ENCODE measurements at regions not wholly inside any gene's neighbourhood (a gene's known extent, or its start where the extent isn't known, plus 50 kb on each side); places are given as distances from the start of the nearest gene placed in this dataset.

- DNase-seq (ENCODE audit: extremely low read depth, low read depth): no peak
- TF ChIP-seq, protein P1, sequence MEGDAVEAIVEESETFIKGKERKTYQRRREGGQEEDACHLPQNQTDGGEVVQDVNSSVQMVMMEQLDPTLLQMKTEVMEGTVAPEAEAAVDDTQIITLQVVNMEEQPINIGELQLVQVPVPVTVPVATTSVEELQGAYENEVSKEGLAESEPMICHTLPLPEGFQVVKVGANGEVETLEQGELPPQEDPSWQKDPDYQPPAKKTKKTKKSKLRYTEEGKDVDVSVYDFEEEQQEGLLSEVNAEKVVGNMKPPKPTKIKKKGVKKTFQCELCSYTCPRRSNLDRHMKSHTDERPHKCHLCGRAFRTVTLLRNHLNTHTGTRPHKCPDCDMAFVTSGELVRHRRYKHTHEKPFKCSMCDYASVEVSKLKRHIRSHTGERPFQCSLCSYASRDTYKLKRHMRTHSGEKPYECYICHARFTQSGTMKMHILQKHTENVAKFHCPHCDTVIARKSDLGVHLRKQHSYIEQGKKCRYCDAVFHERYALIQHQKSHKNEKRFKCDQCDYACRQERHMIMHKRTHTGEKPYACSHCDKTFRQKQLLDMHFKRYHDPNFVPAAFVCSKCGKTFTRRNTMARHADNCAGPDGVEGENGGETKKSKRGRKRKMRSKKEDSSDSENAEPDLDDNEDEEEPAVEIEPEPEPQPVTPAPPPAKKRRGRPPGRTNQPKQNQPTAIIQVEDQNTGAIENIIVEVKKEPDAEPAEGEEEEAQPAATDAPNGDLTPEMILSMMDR (IDR thresholded peaks at IDR 0.05; ENCODE audit: low read depth, low read length): no peak
These were observed 211.5 kb downstream of the CHRDL1 start for GRCh38 chrX:110584083-110584482.

DNA sequence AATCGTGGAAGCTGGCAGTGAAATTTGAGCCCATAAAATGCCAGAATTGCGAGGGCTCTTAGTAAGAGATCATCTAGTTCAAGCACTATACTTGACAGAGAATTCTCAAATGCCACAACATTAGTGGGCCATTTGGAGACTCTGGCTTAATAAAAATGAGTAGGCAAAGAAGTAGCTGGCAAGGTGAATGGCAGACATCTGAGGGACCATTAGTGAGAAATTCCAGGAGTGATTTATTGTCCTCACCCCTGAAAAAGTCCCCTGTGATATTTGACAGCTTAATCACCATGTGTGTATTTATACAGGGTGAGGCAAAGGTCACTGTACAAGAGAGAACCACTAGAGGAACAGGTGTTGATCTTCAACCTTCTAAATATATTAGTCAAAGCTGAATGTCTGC, 207.5 kb downstream of the CHRDL1 start:
- no peak for DNase-seq (ENCODE audit: extremely low read depth, low read depth)
- TF ChIP-seq, protein P1 (IDR thresholded peaks at IDR 0.05; ENCODE audit: low read depth, low read length): no peak

DNA sequence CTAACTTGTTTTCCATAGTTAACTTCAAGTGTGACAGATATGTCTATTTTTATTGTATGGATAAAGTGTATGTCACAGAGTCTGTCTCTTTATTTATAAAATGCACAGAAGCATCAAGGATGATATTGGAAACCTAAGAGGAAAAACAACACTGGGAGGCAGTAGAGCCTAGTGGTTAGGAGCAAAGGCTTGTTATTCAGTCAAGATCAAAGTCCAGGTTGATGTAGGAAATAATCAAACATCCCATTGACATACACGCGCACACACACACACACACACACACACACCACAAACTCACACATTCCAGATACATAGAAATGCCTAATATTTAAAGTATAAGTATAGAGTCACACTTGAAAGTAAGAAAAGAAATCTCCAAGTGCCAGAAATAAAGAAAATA, 206.8 kb downstream of the CHRDL1 start:
- TF ChIP-seq, protein P1 (IDR thresholded peaks at IDR 0.05; ENCODE audit: low read depth, low read length): no peak
- DNase-seq (ENCODE audit: extremely low read depth, low read depth): no peak

DNA sequence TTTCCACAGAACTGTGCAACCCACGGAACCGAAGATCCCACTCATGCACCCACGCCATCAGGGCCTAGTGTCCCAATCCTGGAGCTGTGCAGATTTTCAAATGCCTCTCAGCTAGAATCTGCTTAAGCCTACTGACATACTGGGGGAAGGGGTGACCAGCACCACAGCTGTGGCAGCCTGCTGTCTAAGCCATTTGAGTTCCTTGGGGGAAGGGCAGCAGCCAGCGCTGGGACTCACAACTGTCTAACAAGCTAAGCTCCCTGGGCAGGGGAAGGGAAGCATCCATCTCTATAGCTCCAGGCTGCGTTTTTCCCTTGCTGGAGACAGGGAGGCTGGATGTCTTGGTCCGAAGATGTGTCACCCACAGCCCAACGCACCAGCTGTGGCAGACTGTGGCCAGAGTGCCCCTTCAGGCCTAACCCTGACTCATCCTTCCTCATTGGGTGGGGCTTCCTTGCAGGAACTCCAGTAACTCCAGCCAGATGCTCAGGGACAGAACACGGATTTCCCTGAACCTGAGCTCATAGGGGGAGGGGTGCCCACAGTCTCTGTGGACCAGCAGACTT, 194.8 kb downstream of the CHRDL1 start:
- TF ChIP-seq, protein P1 (IDR thresholded peaks at IDR 0.05; ENCODE audit: low read depth, low read length): no peak
- DNase-seq (ENCODE audit: extremely low read depth, low read depth): no peak

- TF ChIP-seq, protein P1 (IDR thresholded peaks at IDR 0.05; ENCODE audit: low read depth, low read length): no peak
- DNase-seq (ENCODE audit: extremely low read depth, low read depth): no peak
These were observed 181.0 kb downstream of the CHRDL1 start for GRCh38 chrX:110614596-110614995.
